KBM-7 (cell line): ENCODE measurements at regions not wholly inside any gene's neighbourhood (a gene's known extent, or its start where the extent isn't known, plus 50 kb on each side); places are given as distances from the start of the nearest gene placed in this dataset.
"Not testable (repeated sequence)": the region's sequence is repeated elsewhere in the genome, so short reads cannot be mapped to it uniquely, and the experiment has no call there.

Experiments used
- DNase-seq: peaks from one replicate; pipeline ENCODE4 v3.0.0-alpha.2; 2015
- in situ Hi-C: fragments of 300-500 bp; cut with MboI; formaldehyde crosslinking; loops from 2 replicates; pipeline ENCODE4 v1.14.3; 2020; ENCODE audit warnings: low sequenced_read_pairs, low pct_unique_long_range_greater_than_20kb, mixed read lengths

DNA sequence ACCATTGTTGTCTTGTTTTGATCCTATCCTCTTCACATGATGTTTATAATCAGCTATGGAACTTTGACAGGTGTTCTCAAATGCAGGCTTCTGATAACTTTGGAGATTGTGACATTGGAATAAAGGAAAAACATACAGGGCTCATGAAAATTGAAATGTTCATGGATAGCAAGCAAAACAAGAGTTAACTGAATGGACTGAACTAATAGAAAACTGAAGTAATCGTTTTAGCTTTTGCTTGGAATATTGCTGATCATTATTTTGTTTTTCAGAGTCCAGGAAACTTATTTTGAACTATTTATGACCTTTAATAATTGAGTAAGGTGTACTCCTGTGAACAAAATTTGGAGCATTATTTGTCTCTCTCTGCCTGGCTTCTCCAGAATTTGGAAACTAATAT is 436.7 kb upstream of the CDH9 start:
- in situ Hi-C loops = no loop called here
- DNase-seq = no peak

DNA sequence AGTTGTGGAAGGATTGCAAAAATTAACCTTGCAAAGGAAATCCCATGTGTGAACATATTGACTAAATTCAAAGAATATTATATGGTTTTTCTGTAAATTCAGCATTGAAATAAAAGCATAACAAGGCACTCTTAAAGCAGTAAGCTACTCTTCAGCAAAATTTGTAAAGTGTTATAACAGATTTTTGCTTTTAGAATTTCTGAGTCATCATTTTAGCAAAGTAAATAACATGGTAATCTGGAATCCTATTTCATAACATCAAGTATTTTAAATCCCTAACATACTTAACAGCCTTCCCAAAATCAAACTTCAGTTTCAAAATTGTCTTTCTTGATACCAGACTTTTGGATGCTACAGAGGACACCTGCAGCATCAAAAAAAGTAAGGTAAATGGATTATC is 436.0 kb upstream of the CDH9 start:
- in situ Hi-C loops = no loop called here
- no peak for DNase-seq

DNA sequence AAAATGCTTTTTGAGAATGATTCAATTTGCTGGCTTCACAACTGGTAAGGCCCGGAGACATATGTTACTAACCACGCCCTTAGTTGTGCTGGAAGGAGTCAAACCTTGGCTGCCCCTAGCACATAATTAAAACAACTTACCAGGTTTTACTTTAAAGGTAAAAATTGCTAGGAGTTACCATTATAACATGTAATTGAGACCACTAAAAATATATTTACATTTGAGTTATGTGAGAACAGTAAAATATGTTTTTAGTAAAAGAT is 435.6 kb upstream of the CDH9 start:
- in situ Hi-C loops = no loop called here
- DNase-seq = no peak

DNA sequence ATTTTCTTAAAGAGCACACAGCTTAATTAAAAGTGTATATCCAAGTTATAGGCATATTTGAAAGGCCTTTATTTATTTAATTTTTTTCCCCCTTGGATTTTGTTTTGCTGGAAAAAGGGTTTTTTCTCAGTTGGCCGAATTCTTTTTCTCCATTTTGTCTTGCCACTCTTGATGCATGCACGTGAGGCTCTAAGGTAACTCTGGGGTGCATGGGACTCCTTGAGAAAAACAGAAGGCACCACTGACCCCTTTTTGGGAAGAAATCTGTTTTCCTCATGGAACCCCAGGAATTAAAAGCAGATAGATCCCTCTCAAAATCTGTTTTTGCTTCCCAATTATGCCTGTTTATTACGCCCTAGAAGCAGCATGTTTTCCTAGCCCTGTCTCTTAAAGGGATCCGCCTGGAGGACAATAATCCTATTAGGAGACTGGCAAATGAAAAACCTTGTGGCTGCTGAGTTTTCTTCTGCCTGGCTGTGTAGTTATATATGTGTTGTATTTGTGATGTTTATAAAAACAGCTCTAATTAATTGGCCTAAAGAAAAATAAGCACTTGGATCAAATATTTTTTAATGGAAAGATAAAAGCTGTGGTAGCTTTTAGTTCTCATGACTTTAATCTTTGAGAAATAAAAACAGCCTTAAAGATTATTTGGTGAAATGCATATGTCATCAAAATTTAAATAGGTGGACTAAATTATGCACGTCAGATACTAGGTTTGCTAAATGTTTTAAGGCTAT is 435.1 kb upstream of the CDH9 start:
- DNase-seq = no peak

GRCh38 chr5:27472871-27473270 is 434.5 kb upstream of the CDH9 start:
- DNase-seq = no peak

More for the DNA sequence above, 435.1 kb upstream of the CDH9 start:
- in situ Hi-C loops = no loop called here

GRCh38 chr5:27472000-27472763 is 433.8 kb upstream of the CDH9 start:
- peak; percentile 81 for DNase-seq
- in situ Hi-C loops = no loop called here

More at GRCh38 chr5:27472871-27473270, 434.5 kb upstream of the CDH9 start:
- in situ Hi-C loops = no loop called here

GRCh38 chr5:27466959-27467358 is 428.6 kb upstream of the CDH9 start:
- in situ Hi-C loops = no loop called here
- no peak for DNase-seq

- in situ Hi-C loops = no loop called here
- DNase-seq = peak; percentile 5
Measured at GRCh38 chr5:27465140-27465539, 426.8 kb upstream of the CDH9 start.

GRCh38 chr5:27463446-27464149 is 425.2 kb upstream of the CDH9 start:
- in situ Hi-C loops = no loop called here
- no peak for DNase-seq

- DNase-seq = no peak
- in situ Hi-C loops = no loop called here
Measured at GRCh38 chr5:27462936-27463335, 424.6 kb upstream of the CDH9 start.

GRCh38 chr5:27458287-27458686 is 419.9 kb upstream of the CDH9 start:
- DNase-seq = no peak
- in situ Hi-C loops = no loop called here

DNA sequence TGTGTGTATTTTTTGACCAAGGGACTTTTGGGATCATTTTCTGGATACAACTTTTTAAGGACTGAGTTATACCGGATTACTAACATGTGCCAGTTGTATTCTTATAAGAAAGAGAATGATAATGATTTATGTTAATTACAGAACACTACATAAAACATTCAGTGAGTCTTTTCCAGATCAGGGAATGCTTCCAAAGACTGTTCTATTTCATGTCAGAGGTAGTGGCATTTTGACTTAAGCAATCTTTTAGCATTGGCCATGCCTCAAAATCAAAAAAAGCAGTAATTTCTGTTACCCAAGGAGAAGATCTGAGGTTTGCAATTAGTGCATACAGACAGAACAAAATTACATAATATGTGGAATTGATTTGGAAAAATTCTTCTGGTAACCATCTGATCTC is 413.0 kb upstream of the CDH9 start:
- DNase-seq = no peak
- in situ Hi-C loops = no loop called here

- no peak for DNase-seq
- in situ Hi-C loops = no loop called here
Measured at GRCh38 chr5:27450607-27451006, 412.2 kb upstream of the CDH9 start.

DNA sequence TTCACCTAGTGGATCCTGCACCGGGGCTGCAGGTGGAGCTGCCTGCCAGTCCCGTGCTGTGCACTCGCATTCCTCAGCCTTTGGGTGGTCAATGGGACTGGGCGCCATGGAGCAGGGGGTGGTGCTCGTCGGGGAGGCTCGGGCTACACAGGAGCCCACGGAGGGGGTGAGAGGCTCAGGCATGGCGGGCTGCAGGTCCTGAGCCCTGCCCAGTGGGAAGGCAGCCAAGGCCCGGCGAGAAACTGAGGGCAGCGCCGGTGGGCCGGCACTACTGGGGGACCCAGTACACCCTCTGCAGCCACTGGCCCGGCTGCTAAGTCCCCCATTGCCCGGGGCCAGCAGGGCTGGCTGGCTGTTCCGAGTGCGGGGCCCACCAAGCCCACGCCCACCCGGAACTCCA is 401.0 kb upstream of the CDH9 start:
- in situ Hi-C loops, DNase-seq: not testable (repeated sequence)

- in situ Hi-C loops = no loop called here
- no peak for DNase-seq
Measured at GRCh38 chr5:27437594-27438200, 399.3 kb upstream of the CDH9 start.

GRCh38 chr5:27434335-27434734 is 395.9 kb upstream of the CDH9 start:
- in situ Hi-C loops = no loop called here

DNA sequence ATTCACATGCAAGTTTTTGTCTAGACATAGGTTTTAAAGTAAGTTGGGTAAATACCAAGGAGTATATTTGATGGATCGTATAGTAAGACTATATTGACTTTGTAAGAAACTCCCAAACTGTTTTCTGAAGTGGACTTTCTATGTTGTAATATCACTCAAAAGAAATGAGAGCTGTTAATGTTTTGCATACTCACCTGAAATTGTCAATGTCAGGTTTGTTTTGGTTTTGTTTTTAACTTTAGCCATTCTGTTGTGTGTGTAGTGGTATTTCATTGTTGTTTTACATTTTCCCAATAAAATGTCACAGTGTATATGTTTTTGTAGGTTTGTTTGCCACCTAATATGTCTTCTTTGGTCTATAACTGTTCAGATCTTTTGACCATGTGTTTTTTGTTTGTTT is 375.7 kb upstream of the CDH9 start:
- in situ Hi-C loops = no loop called here
- DNase-seq = no peak

More at GRCh38 chr5:27434335-27434734, 395.9 kb upstream of the CDH9 start:
- DNase-seq = no peak

GRCh38 chr5:27412384-27412783 is 374.0 kb upstream of the CDH9 start:
- no peak for DNase-seq
- in situ Hi-C loops = no loop called here

DNA sequence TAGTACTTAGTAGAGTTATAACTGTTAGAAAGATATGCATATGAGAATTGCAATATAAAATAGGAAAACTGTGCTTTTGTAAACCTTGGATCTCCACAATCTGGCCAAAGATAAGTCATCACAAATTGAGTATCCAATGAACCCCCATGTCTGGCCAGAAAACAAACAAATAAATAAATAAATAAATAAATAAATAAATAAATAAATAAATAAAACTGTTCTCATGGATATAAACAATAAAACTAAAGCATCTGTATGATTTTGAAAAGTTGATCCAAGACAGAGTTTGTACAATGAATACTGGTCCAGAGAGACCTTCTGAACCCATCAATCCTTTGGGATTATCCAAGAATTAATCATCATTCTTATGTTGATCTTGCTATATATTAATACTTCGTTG is 367.6 kb upstream of the CDH9 start:
- DNase-seq = no peak
- in situ Hi-C loops = no loop called here
